ENCODE measurements at regions not wholly inside any gene's neighbourhood (a gene's known extent, or its start where the extent isn't known, plus 50 kb on each side); places are given as distances from the start of the nearest gene placed in this dataset.

GRCh38 chr6:28747083-28747630 is 176.6 kb downstream of the TRIM27 start:
- Mint-ChIP-seq H3K27ac (no peak overlapping the region), H3K9me3 (no peaks in the 10 kb centered on the region)

DNA sequence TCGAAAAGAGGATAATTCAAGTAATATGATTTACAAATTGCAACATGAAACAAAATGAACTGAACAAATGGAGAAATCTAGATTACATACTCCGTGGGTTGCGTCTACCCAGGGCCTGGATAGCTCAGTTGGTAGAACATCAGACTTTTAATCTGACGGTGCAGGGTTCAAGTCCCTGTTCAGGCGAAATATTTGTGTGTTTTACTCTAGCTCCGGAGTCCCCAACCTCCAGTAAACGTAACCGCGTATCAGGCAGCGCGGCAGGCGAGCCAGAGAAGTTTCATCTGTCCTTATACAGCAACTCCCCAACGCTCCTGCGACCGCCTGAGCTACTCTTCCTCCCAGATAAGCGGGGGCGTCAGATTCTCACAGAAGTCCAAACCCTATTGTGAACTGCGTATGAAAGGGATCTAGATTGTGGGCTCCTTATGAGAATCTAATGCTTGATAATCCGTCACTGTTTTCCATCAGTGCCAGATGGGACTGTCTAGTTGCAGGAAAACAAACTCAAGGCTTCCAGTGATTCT is 176.1 kb downstream of the TRIM27 start:
- Mint-ChIP-seq H3K9me3 (no peaks in the 10 kb centered on the region), H3K27ac (no peak overlapping the region), H3K4me1 (ENCODE audit: low read depth) (peaks cover 17% of the 10 kb centered on the region), H3K27me3 (ENCODE audit: insufficient read depth) (peaks cover 21% of the 10 kb centered on the region), H3K4me3 (peak overlapping the region; percentile 57), H3K36me3 (ENCODE audit: low read depth) (no peaks in the 10 kb centered on the region)
- TF ChIP-seq, protein P1, sequence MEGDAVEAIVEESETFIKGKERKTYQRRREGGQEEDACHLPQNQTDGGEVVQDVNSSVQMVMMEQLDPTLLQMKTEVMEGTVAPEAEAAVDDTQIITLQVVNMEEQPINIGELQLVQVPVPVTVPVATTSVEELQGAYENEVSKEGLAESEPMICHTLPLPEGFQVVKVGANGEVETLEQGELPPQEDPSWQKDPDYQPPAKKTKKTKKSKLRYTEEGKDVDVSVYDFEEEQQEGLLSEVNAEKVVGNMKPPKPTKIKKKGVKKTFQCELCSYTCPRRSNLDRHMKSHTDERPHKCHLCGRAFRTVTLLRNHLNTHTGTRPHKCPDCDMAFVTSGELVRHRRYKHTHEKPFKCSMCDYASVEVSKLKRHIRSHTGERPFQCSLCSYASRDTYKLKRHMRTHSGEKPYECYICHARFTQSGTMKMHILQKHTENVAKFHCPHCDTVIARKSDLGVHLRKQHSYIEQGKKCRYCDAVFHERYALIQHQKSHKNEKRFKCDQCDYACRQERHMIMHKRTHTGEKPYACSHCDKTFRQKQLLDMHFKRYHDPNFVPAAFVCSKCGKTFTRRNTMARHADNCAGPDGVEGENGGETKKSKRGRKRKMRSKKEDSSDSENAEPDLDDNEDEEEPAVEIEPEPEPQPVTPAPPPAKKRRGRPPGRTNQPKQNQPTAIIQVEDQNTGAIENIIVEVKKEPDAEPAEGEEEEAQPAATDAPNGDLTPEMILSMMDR (IDR thresholded peaks at IDR 0.05) = no peak
- DNase-seq = peak; percentile 80

More at GRCh38 chr6:28747083-28747630, 176.6 kb downstream of the TRIM27 start:
- TF ChIP-seq, protein P1 (IDR thresholded peaks at IDR 0.05) = no peak
- no peak for DNase-seq
- Mint-ChIP-seq H3K36me3 (ENCODE audit: low read depth) (no peaks in the 10 kb centered on the region), H3K4me3 (peak overlapping the region; percentile 57), H3K27me3 (ENCODE audit: insufficient read depth) (peaks cover 21% of the 10 kb centered on the region), H3K4me1 (ENCODE audit: low read depth) (peaks cover 17% of the 10 kb centered on the region)

DNA sequence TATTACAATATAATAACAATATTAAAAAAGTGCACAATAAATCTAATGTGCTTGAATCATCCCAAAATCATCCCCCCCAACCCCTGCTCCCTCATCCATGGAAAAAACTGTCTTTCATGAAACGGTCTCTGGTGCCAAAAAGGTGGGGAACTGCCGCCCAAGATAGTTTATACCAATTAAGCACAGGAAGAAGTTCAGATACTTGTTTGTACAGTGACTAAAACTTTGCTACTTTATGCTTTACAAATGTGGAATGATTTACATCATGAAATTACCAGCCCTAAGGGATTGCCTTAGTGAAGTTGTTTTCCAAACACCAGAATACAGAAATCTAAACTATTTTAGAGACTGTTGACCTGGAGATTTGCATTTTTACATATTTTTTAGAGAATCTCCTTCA is 175.6 kb downstream of the TRIM27 start:
- peaks cover 18% of the 10 kb centered on the region for H3K27me3 Mint-ChIP-seq (ENCODE audit: insufficient read depth)
- peaks cover 13% of the 10 kb centered on the region for H3K4me1 Mint-ChIP-seq (ENCODE audit: low read depth)
- H3K9me3 Mint-ChIP-seq = no peaks in the 10 kb centered on the region
- no peak for DNase-seq
- H3K4me3 Mint-ChIP-seq = no peak overlapping the region
- TF ChIP-seq, protein P1 (IDR thresholded peaks at IDR 0.05) = no peak
- no peak overlapping the region for H3K27ac Mint-ChIP-seq
- H3K36me3 Mint-ChIP-seq (ENCODE audit: low read depth) = no peaks in the 10 kb centered on the region

DNA sequence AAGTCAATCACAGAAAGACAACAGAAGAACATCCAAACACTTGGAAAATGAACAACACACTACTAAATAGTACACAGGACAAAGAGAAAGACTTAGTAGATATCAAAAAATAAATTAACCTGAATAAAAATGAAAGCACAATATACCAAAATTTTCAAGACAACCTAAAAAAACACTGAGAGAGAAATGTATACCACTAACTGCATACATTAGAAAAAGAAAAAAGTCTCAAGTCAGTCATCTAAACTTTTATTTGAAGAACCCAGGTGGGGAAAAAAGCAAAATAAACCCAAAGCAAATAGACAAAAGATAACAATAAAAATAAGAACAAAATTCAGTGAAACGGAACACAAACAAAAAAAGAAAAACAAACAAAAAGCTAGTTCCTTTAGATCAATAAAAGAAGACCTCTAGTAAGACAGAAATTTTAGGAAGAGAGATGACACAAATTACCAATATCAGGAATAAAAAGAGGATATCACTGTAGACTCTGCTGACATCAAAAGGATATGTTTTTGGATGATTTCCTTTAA is 172.8 kb downstream of the TRIM27 start:
- DNase-seq = no peak
- H3K4me3 Mint-ChIP-seq = no peak overlapping the region
- H3K36me3 Mint-ChIP-seq (ENCODE audit: low read depth) = no peaks in the 10 kb centered on the region
- H3K27ac Mint-ChIP-seq = no peak overlapping the region
- peaks cover 6% of the 10 kb centered on the region; the same call in 1 of the 2 replicates for H3K4me1 Mint-ChIP-seq (ENCODE audit: low read depth)
- TF ChIP-seq, protein P1 (IDR thresholded peaks at IDR 0.05) = no peak
- peaks cover 14% of the 10 kb centered on the region; the same call in 1 of the 2 replicates for H3K27me3 Mint-ChIP-seq (ENCODE audit: insufficient read depth)
- no peaks in the 10 kb centered on the region for H3K9me3 Mint-ChIP-seq

GRCh38 chr6:28751514-28751913 is 172.3 kb downstream of the TRIM27 start:
- H3K27me3 Mint-ChIP-seq (ENCODE audit: insufficient read depth) = peaks cover 14% of the 10 kb centered on the region; the same call in 1 of the 2 replicates
- peaks cover 6% of the 10 kb centered on the region; the same call in 1 of the 2 replicates for H3K4me1 Mint-ChIP-seq (ENCODE audit: low read depth)
- no peak overlapping the region for H3K27ac Mint-ChIP-seq
- no peak overlapping the region for H3K4me3 Mint-ChIP-seq
- no peaks in the 10 kb centered on the region for H3K36me3 Mint-ChIP-seq (ENCODE audit: low read depth)
- H3K9me3 Mint-ChIP-seq = no peaks in the 10 kb centered on the region
- TF ChIP-seq, protein P1 (IDR thresholded peaks at IDR 0.05) = no peak
- DNase-seq = no peak
